GF-D8 (cell line): ENCODE measurements at regions not wholly inside any gene's neighbourhood (a gene's known extent, or its start where the extent isn't known, plus 50 kb on each side); places are given as distances from the start of the nearest gene placed in this dataset.

Experiments used
- DNase-seq: peaks from one replicate; lab custom pipeline; 2025; lab: John Stamatoyannopoulos, UW

GRCh38 chr9:87283585-87283984 lies 214.1 kb upstream of the DAPK1 start:
- DNase-seq = no peak

GRCh38 chr9:87285183-87285850 lies 212.3 kb upstream of the DAPK1 start:
- no peak for DNase-seq

- no peak for DNase-seq
These were observed 211.2 kb upstream of the DAPK1 start for GRCh38 chr9:87286506-87286905.

DNA sequence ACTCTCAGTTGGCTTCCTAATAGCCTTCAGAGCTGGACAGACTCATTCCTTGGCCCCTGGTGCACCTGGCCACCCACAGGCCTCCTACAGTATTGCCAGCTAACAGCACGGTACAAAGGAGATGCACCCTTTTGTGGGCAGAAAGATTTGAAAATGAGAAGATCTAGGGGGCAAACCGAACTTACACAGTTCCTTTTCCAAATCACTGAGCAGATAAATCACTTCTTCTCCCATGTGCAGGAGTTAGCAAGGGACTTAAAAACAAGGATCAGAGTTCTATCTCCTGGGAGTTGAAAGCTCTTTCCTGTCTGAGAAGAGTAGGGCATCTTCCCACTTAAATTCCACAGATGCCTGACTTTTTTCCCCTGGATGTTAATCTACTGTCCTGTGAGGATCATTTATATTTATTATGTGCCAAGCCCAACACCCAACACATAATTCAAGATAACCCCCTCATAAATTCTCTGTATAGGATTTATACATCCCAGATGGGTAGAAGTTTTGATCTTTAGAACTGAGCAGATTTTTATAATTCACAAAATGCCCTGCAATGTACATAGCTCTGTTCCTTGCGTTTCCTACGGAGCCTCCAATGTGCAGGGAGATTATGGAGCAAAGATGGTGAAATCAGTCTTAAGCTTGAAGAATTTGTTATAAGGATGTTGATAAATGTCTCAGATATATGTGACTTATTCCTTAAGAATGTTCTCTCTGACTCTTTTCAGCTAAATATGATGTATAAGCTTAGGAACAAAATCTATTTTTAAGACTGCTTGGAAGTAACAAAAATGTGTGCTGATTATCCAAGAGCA lies 207.2 kb upstream of the DAPK1 start:
- DNase-seq = no peak

- no peak for DNase-seq
These were observed 205.0 kb upstream of the DAPK1 start for GRCh38 chr9:87292449-87293191.

GRCh38 chr9:87294126-87294525 lies 203.5 kb upstream of the DAPK1 start:
- no peak for DNase-seq

- no peak for DNase-seq
These were observed 196.8 kb upstream of the DAPK1 start for GRCh38 chr9:87300915-87301314.

- no peak for DNase-seq
These were observed 196.3 kb upstream of the DAPK1 start for GRCh38 chr9:87301371-87301770.

DNA sequence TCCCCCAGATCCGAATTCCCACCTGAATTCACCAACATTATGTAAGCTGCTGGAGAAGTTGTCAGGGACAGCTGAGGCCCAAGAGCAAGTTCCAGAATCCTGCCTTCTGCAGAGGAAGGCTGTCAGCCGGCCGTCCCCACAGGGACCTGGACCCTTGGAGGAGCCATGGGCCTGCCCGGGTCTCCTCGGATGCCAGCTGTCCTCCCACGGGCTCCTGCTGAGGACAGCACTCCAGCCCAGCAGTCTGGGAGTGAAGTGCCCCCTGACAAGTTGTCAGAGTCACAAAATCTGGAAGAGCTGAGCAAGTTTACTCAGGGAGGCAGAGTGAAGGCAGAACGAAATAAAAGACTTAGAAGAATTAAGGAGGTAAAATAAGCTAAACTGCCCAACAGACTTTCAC lies 192.5 kb upstream of the DAPK1 start:
- DNase-seq = no peak

DNA sequence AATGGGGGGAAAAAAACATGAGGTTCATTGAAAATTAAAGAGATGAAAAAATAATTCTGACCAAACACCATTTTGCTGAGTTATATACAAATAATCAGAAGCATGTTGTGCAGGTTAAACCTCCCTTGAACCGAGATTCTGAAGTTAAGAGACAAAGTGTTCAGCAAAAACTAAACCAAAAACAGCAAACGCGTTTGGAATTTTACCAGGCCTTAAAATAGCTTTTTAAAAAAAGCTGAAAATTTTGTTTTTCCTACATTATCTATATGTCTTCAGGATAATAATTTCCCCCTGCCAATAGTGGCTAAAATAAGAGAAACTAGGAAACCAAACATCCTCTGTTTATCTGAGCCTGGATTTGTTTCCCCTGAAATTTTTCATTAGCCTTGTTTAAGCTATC lies 191.7 kb upstream of the DAPK1 start:
- DNase-seq = no peak

- DNase-seq = no peak
These were observed 189.8 kb upstream of the DAPK1 start for GRCh38 chr9:87307848-87308247.

DNA sequence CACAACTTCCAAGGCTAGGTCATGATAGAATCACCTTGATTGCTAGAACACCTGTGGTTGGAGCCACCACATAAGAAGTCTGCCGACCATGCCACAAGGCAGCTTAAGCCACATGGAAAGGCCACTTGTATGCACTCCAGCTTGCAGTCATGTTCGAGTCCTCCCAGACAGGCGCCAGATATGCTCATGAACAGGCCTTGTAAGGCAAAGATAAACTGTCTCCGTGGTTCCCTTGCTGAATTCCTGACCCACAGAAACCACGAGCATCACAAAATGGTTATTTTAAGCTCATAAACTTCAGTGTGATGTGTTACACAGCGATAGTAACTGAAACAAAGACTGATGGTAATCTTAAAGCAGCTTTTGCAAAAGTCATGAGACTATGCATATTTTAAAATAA lies 188.4 kb upstream of the DAPK1 start:
- DNase-seq = no peak

DNA sequence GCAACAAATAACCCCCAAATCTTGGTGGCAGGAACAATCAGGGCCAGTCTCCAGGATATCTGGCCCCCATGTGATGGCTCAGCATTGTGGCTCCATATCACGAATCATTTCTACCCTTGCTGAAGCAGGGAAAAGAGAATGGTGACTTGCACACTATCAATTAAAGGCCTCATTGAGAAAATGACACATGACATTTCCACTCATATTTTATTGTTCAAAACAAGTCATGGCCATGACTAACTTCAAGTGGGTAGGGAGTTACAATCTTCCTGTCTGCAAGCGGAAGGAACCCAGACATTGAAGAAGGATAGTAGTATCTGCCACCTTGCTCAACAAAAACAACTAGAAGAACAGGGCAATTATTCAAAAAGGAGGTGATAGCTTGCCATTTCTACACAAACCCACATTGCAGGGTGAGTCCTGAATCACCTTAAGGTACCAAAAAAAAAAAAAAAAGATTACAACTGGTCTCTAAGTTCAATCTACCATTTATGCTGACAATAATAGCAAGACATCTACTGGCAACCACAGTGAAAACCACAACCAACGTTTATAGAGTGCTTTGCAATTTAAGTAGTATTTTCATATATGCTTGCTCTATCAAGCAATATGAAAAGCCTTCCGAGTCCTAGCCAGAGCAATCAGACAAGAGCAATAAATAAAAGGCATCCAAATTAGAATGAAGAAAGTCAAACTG lies 186.7 kb upstream of the DAPK1 start:
- no peak for DNase-seq

DNA sequence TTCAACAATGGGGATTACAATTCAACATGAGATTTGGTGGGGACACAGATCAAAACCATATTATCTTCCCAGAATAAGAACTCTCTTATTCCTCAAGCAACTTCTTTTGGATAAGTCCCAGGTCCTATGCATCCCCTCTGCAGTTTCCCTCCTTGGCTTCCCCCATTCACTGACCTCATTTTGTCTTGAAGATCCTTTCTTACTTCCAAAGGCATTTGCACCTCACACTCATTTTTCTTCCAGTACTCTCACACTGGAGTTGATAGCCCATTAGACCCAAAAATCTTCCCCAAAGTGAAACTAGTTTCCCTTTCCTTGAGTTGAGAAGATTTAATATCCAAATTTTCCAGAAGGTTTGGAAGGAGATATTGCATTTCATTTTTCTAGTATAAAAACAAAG lies 178.0 kb upstream of the DAPK1 start:
- no peak for DNase-seq

GRCh38 chr9:87320146-87320884 lies 177.4 kb upstream of the DAPK1 start:
- no peak for DNase-seq

GRCh38 chr9:87322840-87323635 lies 174.6 kb upstream of the DAPK1 start:
- DNase-seq = no peak

DNA sequence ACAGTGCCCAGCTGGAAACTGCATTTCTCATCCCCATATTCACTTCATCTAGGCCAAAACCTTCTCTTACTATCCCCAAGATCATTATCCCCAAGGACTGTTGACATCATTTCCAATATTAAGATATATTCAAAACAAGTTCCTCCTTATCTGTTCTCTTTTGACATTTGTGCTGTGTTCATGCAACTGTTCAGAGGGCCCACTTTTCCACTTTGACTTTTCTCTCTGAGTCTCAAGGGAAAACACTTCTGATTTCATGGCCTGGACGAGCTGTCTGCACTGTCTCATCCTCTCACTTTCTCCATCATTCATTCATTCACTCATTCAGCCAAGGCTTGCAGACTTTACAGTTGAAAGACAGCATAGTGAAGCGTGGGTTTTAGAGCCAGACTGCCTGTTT lies 173.7 kb upstream of the DAPK1 start:
- no peak for DNase-seq

DNA sequence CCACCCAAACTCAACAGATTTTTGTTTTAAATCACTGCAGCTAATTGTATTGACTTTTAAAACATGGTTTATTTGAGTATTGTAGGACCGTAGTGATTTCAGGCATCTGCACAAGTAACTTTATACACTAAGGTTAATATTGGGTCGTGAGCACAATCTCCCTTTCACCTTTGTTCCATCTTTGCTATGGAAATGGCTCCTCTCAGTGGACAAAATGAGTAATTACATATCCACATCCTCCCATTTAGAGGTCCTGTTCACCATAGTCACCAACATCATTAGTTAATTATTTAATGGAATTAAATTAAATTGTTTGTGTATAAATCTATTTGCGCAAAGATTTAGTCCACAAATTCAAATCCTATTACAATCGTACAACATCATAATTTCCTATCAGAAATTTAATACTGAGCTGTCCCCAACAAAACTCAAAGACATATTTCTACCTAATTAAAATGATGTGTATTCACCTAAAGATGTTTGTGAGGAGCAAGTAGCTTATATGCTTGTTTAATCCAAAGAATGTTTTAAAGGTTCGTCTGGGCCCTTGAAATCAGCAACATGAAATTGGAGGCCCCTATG lies 173.0 kb upstream of the DAPK1 start:
- DNase-seq = no peak

DNA sequence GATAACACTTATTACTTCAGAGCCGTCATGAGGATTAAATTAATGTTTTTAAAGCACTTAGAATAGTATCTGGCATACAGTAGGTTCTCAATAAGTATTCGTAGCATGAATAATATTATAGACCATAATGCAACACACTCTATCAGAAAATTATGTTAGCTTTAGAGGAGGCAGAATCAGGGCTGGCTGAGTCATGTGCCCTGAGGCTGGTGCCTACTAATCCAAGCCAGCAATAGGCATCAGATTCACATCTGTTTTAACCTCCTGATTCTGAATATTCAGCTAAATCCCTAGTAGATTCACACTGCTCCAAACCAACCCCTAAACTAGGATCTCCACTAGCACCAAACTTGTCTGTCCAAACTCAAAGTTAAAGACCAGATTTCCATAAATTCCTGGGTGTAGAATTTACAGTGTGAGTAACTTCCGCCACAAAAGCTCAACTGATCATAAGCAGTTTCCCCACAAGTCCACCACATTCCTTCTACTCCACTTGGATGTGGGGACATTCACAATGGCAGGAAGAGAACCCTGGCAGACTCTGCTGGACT lies 170.0 kb upstream of the DAPK1 start:
- no peak for DNase-seq

- DNase-seq = no peak
These were observed 163.9 kb upstream of the DAPK1 start for GRCh38 chr9:87333802-87334201.
